Muscle of back (tissue), 3 donors: ENCODE measurements at regions not wholly inside any gene's neighbourhood (a gene's known extent, or its start where the extent isn't known, plus 50 kb on each side); places are given as distances from the start of the nearest gene placed in this dataset.

ENCODE experiments used
- DNase-seq, 3 donors: peaks; one replicate each; pipeline versions ENCODE4 v3.0.0 to v3.0.0-alpha.2; 2013

GRCh38 chr10:107631876-107632275 lies 467.4 kb upstream of the SORCS1 start:
- no peak for DNase-seq

- no peak for DNase-seq
Observed at GRCh38 chr10:107626862-107627261, 462.4 kb upstream of the SORCS1 start.

GRCh38 chr10:107623292-107623691 lies 458.8 kb upstream of the SORCS1 start:
- no peak for DNase-seq

- no peak for DNase-seq
Observed at GRCh38 chr10:107619139-107619538, 454.6 kb upstream of the SORCS1 start.

GRCh38 chr10:107618504-107618994 lies 454.0 kb upstream of the SORCS1 start:
- no peak for DNase-seq

- no peak for DNase-seq
Observed at GRCh38 chr10:107616463-107617410, 452.2 kb upstream of the SORCS1 start.

GRCh38 chr10:107616031-107616430 lies 451.5 kb upstream of the SORCS1 start:
- no peak for DNase-seq

GRCh38 chr10:107614939-107615685 lies 450.6 kb upstream of the SORCS1 start:
- no peak for DNase-seq

GRCh38 chr10:107611115-107611514 lies 446.6 kb upstream of the SORCS1 start:
- no peak for DNase-seq

GRCh38 chr10:107589081-107589480 lies 424.6 kb upstream of the SORCS1 start:
- no peak for DNase-seq

GRCh38 chr10:107585630-107586029 lies 421.1 kb upstream of the SORCS1 start:
- no peak for DNase-seq

GRCh38 chr10:107583974-107584373 lies 419.5 kb upstream of the SORCS1 start:
- no peak for DNase-seq

GRCh38 chr10:107579970-107580369 lies 415.5 kb upstream of the SORCS1 start:
- DNase-seq = no peak

GRCh38 chr10:107577221-107577620 lies 412.7 kb upstream of the SORCS1 start:
- no peak for DNase-seq

- DNase-seq = peak in 2 of 3 donors; percentile 14 to 23
Observed at GRCh38 chr10:107576746-107577145, 412.2 kb upstream of the SORCS1 start.

- no peak for DNase-seq
Observed at GRCh38 chr10:107565014-107565413, 400.5 kb upstream of the SORCS1 start.

GRCh38 chr10:107561136-107561650 lies 396.7 kb upstream of the SORCS1 start:
- no peak for DNase-seq

GRCh38 chr10:107557916-107558315 lies 393.4 kb upstream of the SORCS1 start:
- DNase-seq = no peak

GRCh38 chr10:107554333-107554732 lies 389.8 kb upstream of the SORCS1 start:
- no peak for DNase-seq

GRCh38 chr10:107553470-107553869 lies 389.0 kb upstream of the SORCS1 start:
- peak in 1 of 3 donors; percentile 22 for DNase-seq

GRCh38 chr10:107552963-107553362 lies 388.5 kb upstream of the SORCS1 start:
- no peak for DNase-seq

GRCh38 chr10:107548301-107548700 lies 383.8 kb upstream of the SORCS1 start:
- no peak for DNase-seq

- no peak for DNase-seq
Observed at GRCh38 chr10:107546986-107547385, 382.5 kb upstream of the SORCS1 start.
